NCI-H1694 (cell line): ENCODE measurements at regions not wholly inside any gene's neighbourhood (a gene's known extent, or its start where the extent isn't known, plus 50 kb on each side); places are given as distances from the start of the nearest gene placed in this dataset.

Source experiments
- DNase-seq: peaks from one replicate; lab custom pipeline; 2025; lab: John Stamatoyannopoulos, UW

GRCh38 chr4:129346734-129347133 lies 250.8 kb downstream of the C4orf33 start:
- DNase-seq: no peak

DNA sequence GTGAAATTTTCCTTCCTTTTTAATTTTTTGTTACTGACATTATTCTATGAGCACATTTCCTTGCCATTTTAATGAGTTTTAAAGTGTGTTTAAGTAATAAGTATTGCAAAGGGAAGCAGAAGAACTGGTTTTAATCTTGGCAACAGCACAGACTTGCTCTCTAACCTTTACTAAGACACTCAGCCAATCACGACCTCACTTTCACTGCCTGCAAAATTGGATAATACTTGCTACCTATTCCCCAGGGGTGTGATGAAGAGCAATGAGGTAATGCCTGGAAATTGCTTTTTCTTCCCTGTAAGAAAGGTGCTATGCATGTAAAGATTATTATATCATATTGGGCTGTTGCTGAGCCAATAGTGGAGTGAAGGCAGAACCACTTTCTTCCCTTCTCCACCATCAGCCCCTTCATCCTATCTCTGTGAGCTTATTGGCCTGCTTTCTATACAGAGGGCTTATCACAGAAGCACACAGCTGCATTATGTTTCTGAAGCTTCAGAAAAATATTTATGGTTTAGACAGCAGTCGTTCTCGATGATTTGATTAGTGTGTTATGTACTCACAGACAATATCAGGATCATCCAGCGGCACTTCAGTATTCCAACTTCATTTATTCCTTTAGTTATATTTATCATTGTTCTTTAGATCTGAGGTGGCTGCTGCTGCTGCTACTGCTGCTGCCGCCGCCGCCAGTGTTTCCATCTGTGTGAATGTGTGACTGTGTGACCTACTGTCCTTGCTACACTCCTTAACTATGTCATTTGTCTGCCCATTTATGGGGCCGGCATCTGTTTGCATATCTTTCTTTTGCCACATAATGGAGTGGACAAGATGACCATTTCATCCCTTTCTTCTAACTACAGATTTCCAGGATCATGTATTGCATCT lies 255.1 kb downstream of the C4orf33 start:
- no peak for DNase-seq

- DNase-seq: no peak
Observed at GRCh38 chr4:129352480-129352879, 256.5 kb downstream of the C4orf33 start.

DNA sequence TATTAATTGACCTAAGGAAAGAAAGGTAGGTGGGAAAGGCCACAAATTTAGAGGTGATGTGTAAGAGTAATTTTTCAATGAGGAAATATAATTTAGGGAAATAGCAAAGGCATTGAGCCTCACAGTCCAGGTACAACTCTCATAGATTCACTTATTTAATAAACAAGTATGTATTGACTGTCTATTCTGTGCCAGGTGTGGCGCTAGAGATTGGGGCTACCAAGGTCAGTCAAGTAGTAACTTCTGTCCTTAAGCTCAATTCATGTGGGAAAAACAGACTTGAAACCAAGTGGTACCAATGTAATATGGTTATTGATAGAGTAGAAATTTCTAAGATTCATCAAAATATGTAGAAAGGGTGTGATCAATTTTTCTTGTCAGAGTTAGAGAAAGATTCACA lies 257.5 kb downstream of the C4orf33 start:
- no peak for DNase-seq

DNA sequence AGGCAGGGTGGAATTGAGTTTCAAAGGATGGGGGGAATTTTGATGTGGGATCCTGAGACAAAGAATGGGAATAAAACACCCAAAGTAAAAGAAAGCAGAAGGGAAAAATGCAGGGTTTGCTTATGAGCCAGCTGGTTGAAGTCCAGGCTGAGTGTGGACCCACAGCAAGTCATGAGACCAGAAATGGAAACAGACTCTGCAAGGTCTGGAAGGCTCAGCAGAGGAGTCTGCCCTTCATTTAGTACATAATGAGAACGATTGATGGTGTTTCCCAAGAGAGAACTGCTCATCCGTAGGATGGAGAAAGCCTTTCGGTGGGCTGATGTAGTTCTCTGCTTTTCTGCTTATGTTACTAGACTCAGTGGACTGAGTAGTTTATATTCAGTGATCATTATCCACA lies 259.1 kb downstream of the C4orf33 start:
- no peak for DNase-seq

DNA sequence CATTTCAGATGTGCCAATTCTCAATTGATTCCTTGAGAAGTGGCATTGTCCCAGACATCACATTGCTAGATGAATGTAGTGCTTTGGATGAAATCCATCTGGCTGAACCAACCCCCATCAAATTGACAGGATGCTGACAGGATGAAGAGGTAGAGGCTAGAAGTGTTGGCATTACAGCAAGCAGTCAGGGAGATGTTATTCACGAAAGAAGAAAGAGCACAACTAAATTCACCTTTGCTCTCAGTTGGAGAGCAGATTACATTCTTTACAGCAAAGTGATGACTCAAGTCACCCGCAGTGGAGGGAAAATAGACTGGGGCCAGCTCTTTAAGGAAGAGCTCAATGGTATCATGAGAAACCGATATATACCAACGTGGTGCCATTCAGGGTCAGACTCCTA lies 259.6 kb downstream of the C4orf33 start:
- no peak for DNase-seq

DNA sequence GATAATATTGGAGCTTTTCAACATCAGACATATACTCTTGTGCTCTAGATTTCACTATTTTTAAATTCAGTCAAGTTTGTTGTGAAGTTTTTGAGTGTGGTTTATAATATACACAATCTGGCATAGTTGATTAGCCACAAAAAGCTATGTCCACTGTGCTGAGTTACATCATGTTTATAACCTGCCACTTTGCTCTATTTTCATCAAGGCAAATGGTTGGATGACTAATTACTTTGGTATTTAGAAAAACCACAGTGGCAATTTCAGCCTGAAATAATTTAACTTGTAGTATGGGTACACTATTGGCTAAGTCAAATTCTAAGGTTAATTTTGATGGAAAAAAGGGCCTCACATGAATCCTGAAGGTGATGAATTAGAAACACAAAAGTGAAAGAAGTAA lies 262.6 kb downstream of the C4orf33 start:
- no peak for DNase-seq

DNA sequence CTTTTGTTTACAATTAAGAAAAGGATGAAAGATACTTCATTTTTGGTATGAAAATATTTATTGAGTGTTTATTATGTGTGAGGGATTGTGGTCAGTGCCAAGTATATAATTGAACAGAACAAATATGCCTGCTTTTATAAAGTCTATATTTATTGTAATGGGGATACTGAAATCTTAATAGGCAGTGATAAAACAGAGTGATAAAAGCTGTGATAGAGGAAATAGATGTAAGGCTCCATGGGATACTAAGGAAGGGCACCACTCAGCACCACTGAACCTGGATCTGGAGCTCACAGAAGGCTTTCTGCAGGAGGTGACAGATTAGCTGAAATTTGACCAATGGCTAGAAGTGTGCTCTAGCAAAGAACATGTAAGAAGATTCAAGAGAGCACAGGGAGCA lies 263.5 kb downstream of the C4orf33 start:
- DNase-seq: no peak

GRCh38 chr4:129362691-129363274 lies 266.8 kb downstream of the C4orf33 start:
- DNase-seq: peak; percentile 77

DNA sequence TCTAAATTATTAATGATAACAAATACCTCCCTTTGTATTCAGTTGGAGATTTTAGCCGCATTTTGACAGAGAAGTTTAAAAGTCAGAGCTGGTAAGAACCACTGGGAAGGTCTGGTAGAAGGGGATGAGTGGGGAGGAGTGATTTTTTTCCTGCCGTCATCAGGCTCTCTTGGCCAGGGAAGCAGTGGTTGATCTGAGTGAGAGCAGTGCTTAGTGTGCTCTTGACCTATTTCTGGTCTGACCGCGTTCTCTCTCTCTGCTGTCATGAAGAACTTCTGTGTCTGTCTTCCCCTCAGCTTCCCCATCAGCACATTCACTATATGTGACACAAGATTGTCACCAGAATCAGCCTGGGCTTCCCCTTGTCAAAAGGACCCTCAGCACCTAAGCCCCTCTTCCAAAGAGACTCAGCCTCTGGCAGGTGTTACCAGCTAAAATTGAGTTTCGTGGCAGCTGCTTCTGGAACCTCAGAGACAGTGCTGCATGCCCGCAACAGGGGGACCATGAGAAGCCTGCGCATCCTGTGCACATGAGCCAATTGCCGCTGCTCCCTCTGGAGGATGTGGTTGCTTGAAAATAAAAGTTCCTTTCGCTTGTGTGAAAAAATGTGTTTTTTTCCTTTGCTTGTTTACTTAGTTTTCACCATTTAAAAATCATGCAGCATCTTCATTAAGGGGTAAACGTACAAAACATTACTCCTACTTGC lies 268.9 kb downstream of the C4orf33 start:
- DNase-seq: no peak

GRCh38 chr4:129369361-129370010 lies 273.5 kb downstream of the C4orf33 start:
- no peak for DNase-seq

GRCh38 chr4:129371065-129371464 lies 275.1 kb downstream of the C4orf33 start:
- DNase-seq: no peak

- no peak for DNase-seq
Observed at GRCh38 chr4:129371926-129372325, 276.0 kb downstream of the C4orf33 start.

DNA sequence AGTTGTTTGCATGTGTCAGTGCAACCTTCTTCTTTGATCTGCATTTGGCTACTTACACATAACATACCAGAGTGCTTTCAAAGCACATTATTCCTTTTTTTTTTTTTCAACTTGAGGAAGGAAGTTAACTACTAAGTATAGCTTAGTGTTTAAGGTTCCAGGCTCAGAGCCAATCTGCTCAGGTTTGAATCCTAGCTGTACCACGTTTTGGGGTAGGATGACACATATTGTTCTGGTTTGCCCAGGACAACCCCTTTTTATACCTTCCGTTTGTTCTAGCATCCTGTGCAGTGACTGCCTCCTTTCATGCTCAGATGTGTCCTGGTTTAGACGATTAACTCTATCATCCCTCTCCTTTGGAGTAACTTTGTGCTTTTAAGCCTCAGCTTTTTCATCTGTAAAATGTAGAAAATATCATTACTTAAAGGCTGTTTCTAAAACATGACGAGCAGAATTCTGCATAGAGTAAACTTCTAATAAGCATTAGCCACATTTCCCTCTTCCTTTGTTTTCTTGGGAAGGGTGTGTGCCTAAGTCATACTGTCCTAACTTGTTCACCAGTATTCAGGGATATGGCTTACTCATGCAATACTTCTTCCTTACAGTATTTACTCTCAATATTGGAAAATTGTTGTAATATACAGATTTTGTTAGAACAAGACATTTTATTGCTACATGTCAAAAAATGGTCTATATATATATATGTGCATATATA lies 281.3 kb downstream of the C4orf33 start:
- DNase-seq: no peak

DNA sequence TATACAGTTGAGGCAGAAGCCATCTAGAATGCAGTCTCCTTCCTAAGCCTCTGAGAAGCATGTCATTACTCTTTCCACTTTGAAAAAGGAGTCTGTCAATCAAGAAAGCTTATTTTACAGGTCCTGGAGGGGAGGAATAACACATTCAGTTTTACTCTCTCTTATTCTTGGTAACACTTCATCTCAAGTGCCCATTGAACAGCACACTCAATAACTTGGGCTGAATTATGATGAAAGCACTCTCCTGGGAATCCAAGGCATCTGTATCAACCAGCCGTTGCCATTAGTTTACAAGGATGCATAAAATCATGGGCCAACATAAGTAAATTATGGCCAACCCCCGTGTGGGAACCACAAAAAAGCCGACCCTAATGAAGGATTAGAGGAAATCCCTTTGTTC lies 282.4 kb downstream of the C4orf33 start:
- DNase-seq: no peak

DNA sequence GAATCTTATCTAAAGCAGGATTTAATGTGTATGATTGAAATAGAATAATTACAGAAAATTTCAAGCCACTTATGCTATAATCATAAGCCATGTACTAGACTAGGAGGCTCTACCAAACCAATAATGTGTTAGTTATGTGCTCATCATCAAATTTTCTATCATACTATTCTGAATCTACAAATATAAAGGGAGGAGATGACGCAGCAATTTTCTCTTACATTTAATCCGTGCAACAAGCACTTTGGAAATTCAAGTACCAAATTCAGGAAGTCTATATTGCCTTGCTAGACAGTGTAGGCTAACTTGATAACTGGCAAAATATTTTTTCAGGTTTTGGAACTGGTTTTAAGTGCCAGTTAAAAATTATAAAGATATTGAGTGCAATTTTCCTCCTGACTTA lies 283.5 kb downstream of the C4orf33 start:
- DNase-seq: no peak

DNA sequence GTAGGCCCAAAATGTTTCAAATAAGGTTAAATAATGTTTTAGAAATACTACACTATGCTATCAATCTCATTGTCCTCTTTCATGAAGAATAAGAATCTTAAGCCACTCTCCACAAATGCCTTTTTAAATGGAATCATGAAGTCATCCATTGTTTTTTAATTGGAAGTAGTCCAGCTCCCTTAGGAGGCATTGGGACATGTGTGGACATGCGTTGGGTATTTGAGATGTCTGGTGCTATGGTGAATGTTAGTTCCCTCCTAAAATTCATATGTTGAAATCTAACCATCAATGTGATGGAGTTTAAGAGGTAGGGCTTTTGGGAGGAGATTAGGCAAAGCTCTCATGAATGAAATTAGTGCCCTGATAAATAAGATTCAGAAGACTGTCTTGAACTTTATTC lies 289.0 kb downstream of the C4orf33 start:
- DNase-seq: no peak

DNA sequence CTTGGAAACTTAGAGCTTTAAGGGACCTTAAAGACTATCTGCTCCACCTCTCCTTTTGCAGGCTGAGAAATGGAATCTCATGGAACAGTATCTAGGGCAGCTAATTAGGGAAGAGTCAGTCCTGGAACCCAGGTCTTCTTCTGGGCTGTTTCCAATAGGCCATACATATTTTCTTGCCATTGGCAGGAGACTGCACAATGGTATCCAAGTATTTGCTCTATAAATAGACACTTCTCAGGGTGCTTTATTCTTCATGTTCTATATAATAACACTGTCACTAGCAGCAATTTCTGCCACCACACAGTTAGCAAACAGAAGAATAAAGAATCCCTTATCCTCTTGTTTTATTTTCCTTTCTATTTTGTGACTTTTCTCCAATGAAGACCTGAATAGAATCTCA lies 291.7 kb downstream of the C4orf33 start:
- DNase-seq: no peak

DNA sequence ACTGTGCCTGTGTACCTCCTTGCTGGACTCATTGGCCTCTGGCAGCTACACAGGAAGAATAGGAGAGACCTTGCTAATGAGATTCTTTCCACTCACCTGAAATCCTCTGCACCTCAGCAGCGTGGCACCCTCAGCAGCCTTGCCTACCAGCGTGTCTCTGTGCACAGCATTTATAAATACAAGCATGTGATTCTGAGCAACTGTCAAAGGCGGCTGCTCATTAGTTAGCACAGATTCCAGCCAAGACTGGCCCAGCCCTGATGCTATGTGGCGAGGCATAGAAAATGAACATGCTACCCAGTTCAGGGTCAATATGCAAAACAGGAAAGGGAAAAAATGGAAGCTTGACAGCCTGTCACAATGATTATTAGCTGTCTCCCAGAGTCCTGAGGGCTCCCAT lies 298.0 kb downstream of the C4orf33 start:
- no peak for DNase-seq

DNA sequence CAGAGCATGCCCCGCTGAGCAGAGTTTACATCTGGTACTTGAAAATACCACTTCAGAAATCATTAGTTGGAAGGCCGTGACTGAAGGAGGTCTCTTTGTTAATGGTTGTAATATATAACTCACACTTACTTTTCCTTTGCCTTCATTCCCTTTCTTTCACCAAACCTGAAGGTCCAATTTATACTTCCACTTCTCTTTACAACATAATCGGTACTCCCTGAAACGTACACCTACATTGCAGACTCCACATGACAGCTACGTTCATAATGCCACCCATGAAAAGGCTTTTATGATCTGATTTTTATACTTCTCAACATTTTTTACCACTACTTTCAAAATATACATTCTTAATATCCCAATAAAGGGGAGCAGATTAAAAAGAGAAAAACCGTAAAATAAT lies 298.7 kb downstream of the C4orf33 start:
- DNase-seq: no peak

GRCh38 chr4:129403848-129404247 lies 307.9 kb downstream of the C4orf33 start:
- DNase-seq: no peak

- DNase-seq: no peak
Observed at GRCh38 chr4:129410115-129410514, 314.2 kb downstream of the C4orf33 start.
